Erythroblast (primary cell): ENCODE measurements at regions not wholly inside any gene's neighbourhood (a gene's known extent, or its start where the extent isn't known, plus 50 kb on each side); places are given as distances from the start of the nearest gene placed in this dataset.
"Not testable (repeated sequence)": the region's sequence is repeated elsewhere in the genome, so short reads cannot be mapped to it uniquely, and the experiment has no call there.

ENCODE experiments used
- GATA1 ChIP-seq: IDR thresholded peaks from 2 replicates; pipeline ENCODE4 v1.6.1; 2011; ENCODE audit warnings: low read depth, mild to moderate bottlenecking, control low read depth, low read length, moderate library complexity
- POLR2A ChIP-seq: IDR thresholded peaks from 2 replicates; pipeline ENCODE4 v1.6.1; 2011; ENCODE audit warnings: mild to moderate bottlenecking, low read length

GRCh38 chr22:49383909-49384308 is 443.8 kb downstream of the BRD1 start:
- not testable (repeated sequence) for TF ChIP-seq POLR2A, GATA1
